GM12891 (cell line): ENCODE measurements at regions not wholly inside any gene's neighbourhood (a gene's known extent, or its start where the extent isn't known, plus 50 kb on each side); places are given as distances from the start of the nearest gene placed in this dataset.
"Not testable (repeated sequence)": the region's sequence is repeated elsewhere in the genome, so short reads cannot be mapped to it uniquely, and the experiment has no call there.

Experiments
- DNase-seq: peaks from one replicate; pipeline ENCODE4 v3.0.0; 2011; ENCODE audit warnings: low spot score; ENCODE audit not compliant: insufficient read length
- FAIRE-seq: peaks from 2 replicates; lab custom pipeline; 2011; peaks lifted over from hg19 to GRCh38; lab: Jason Lieb, UNC
- PAX5 ChIP-seq: IDR thresholded peaks from 2 replicates; pipeline ENCODE4 v1.6.1; 2011; ENCODE audit warnings: low read length, moderate library complexity, mild to moderate bottlenecking; ENCODE audit not compliant: insufficient read depth, severe bottlenecking
- POLR2A ChIP-seq: IDR thresholded peaks from 2 replicates; pipeline ENCODE4 v1.6.1; 2011; ENCODE audit warnings: low read depth, low read length, control low read depth
- POLR2AphosphoS5 ChIP-seq: IDR thresholded peaks from 2 replicates; pipeline ENCODE4 v1.6.1; 2011; ENCODE audit warnings: low read depth, low read length, control low read depth
- POU2F2 ChIP-seq: IDR thresholded peaks from 2 replicates; pipeline ENCODE4 v1.6.1; 2011; ENCODE audit warnings: low read depth, mild to moderate bottlenecking, control low read depth, low read length, moderate library complexity
- SPI1 ChIP-seq: IDR thresholded peaks from 2 replicates; pipeline ENCODE4 v1.6.1; 2011; ENCODE audit warnings: low read depth, low read length, control low read depth
- TAF1 ChIP-seq: IDR thresholded peaks from 2 replicates; pipeline ENCODE4 v1.6.1; 2011; ENCODE audit warnings: low read depth, low read length, control low read depth

DNA sequence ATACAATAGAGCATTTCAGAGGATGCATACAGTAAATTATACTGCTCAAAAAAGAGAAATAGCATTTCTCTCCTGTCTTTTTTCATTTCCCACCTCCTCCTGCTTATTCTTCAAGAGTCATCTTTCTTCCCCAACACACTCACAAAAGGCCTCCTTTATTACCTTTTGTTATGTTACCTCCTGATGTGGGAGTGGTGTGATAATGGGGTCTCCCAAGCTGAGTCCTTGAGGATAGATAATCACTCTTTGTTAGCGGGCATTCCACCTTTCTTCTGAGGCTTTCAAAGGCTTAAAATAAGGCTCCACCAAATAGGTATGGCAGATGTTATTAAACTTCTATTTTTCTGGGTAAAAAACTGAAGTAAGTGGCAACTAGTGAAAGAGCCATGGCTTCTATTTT is 159.8 kb downstream of the CPEB2 start:
- TF ChIP-seq PAX5 (no peak), POLR2AphosphoS5 (no peak), POU2F2 (no peak), POLR2A (no peak), TAF1 (no peak), SPI1 (no peak)
- no peak for FAIRE-seq
- DNase-seq, result no peak

- FAIRE-seq, result no peak
Measured at GRCh38 chr4:15162465-15163283, 160.4 kb downstream of the CPEB2 start.

GRCh38 chr4:15163284-15163645 is 161.0 kb downstream of the CPEB2 start:
- no peak for FAIRE-seq
- no peak for TF ChIP-seq POU2F2
- TF ChIP-seq PAX5, result no peak
- no peak for TF ChIP-seq POLR2AphosphoS5
- TF ChIP-seq POLR2A, result no peak
- no peak for TF ChIP-seq TAF1
- TF ChIP-seq SPI1, result no peak
- no peak for DNase-seq

More at GRCh38 chr4:15162465-15163283, 160.4 kb downstream of the CPEB2 start:
- no peak for TF ChIP-seq POLR2AphosphoS5
- TF ChIP-seq SPI1, result no peak
- TF ChIP-seq POU2F2, result no peak
- no peak for TF ChIP-seq POLR2A
- TF ChIP-seq TAF1, result no peak
- TF ChIP-seq PAX5, result no peak
- no peak for DNase-seq

DNA sequence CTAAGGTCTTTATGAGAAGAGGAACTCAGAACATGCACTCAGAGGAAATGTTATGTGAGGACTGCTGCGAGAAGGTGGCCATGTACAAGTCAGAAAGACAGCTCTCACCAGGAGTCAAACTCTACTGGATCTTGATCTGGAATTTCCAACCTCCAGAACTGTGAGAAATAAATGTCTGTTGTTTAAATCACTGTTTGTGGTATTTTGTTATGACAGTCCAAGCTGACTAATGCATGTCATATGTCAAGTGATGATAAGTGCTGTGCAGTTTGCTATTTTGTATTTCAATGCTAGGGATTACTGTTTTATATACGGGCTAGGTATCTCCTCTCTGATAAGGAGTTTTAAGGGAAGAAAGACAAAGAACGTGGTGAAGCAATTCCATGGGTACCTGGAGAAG is 162.3 kb downstream of the CPEB2 start:
- TF ChIP-seq SPI1, result no peak
- no peak for TF ChIP-seq POU2F2
- TF ChIP-seq POLR2A, result no peak
- no peak for TF ChIP-seq TAF1
- no peak for TF ChIP-seq POLR2AphosphoS5
- DNase-seq (no peak), FAIRE-seq (no peak)

GRCh38 chr4:15167743-15168142 is 165.5 kb downstream of the CPEB2 start:
- no peak for FAIRE-seq
- no peak for DNase-seq
- TF ChIP-seq POU2F2 (no peak), POLR2AphosphoS5 (no peak), POLR2A (no peak), SPI1 (no peak), TAF1 (no peak), PAX5 (no peak)

DNA sequence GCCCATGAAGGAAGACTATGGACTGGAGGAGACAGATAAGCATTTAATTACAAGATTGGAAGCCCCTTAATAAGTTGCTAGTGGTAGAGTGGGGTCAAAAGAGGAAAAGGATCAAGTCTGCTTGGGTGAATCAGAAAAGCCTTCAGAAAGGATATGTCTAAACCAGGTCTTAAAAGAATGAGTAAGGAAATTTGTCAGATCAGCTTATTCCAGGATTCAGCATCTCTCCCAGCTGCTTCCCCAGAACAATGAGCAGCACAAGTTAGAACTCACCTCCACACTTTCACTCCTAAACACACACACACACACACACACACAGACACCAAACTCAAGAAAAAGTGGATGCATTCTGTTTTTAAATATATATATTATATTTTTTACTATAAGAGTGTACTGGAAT is 166.5 kb downstream of the CPEB2 start:
- DNase-seq (no peak), FAIRE-seq (no peak)
- TF ChIP-seq SPI1 (no peak), POU2F2 (no peak), POLR2AphosphoS5 (no peak), TAF1 (no peak), PAX5 (no peak), POLR2A (no peak)

DNA sequence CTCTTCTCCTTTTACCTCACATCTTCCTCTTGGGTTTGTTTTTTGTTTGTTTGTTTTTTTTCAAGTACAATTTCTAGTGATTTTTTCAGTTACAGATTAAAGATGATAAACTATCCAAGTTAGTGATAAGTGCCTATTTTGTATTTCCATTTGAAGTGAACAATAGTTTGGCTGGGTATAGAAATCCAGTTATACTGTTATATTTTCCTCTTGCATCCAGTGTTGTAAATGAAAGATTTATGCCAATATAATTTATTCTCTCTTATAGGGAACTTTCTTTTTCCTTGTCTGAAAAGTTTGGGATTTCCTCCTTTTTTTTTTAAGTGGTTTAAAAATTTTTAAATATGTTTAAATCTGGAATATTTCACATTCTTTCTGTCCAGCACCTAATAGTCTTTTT is 169.4 kb downstream of the CPEB2 start:
- FAIRE-seq, result no peak
- TF ChIP-seq TAF1 (no peak), SPI1 (no peak), POU2F2 (no peak), PAX5 (no peak), POLR2AphosphoS5 (no peak), POLR2A (no peak)

GRCh38 chr4:15173251-15173650 is 171.0 kb downstream of the CPEB2 start:
- DNase-seq, result no peak
- TF ChIP-seq POLR2AphosphoS5 (no peak), POLR2A (no peak)
- FAIRE-seq, result no peak

More for the DNA sequence above, 169.4 kb downstream of the CPEB2 start:
- no peak for DNase-seq

DNA sequence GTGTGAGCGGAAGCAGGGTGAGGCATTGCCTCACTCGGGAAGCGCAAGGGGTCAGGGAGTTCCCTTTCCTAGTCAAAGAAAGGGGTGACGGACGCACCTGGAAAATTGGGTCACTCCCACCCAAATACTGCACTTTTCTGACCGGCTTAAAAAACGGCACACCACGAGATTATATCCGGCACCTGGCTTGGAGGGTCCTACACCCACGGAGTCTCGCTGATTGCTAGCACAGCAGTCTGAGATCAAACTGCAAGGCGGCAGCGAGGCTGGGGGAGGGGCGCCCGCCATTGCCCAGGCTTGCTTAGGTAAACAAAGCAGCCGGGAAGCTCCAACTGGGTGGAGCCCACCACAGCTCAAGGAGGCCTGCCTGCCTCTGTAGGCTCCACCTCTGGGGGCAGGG is 171.9 kb downstream of the CPEB2 start:
- not testable (repeated sequence) for FAIRE-seq, DNase-seq

DNA sequence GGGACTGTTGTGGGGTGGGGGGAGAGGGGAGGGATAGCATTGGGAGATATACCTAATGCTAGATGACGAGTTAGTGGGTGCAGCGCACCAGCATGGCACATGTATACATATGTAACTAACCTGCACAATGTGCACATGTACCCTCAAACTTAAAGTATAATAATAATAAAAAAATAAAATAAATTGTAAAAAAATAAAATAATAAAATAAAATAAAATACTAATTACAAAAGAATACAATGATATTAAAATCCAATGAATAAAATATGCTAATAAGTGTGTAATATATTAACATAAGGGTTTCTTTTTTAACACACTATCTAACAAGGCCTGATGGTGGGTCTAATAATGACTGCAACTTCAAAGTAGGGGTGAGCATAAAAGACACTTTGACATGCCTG is 177.6 kb downstream of the CPEB2 start:
- DNase-seq, FAIRE-seq: not testable (repeated sequence)
